ENCODE measurements at regions not wholly inside any gene's neighbourhood (a gene's known extent, or its start where the extent isn't known, plus 50 kb on each side); places are given as distances from the start of the nearest gene placed in this dataset.
A peak's percentile ranks its signal among the peaks of the same experiment; 100 is the strongest.

GRCh38 chr6:9131616-9132015 is 696.3 kb upstream of the SLC35B3 start:
- no peak for DNase-seq

GRCh38 chr6:9131201-9131600 is 695.9 kb upstream of the SLC35B3 start:
- no peak for DNase-seq

- no peak for DNase-seq
These were observed 693.6 kb upstream of the SLC35B3 start for GRCh38 chr6:9128970-9129369.

- peak; percentile 96 for DNase-seq
These were observed 691.7 kb upstream of the SLC35B3 start for GRCh38 chr6:9126878-9127560.

- DNase-seq: peak; percentile 61
These were observed 690.7 kb upstream of the SLC35B3 start for GRCh38 chr6:9126034-9126433.

- DNase-seq: peak; percentile 42
These were observed 686.2 kb upstream of the SLC35B3 start for GRCh38 chr6:9121549-9121948.

GRCh38 chr6:9116026-9116425 is 680.7 kb upstream of the SLC35B3 start:
- peak; percentile 85 for DNase-seq

GRCh38 chr6:9112544-9112943 is 677.2 kb upstream of the SLC35B3 start:
- DNase-seq: no peak

- DNase-seq: no peak
These were observed 668.7 kb upstream of the SLC35B3 start for GRCh38 chr6:9103876-9104521.

GRCh38 chr6:9101920-9102319 is 666.6 kb upstream of the SLC35B3 start:
- DNase-seq: no peak

GRCh38 chr6:9100869-9101580 is 665.7 kb upstream of the SLC35B3 start:
- no peak for DNase-seq

- no peak for DNase-seq
These were observed 660.4 kb upstream of the SLC35B3 start for GRCh38 chr6:9095729-9096128.

- DNase-seq: no peak
These were observed 659.8 kb upstream of the SLC35B3 start for GRCh38 chr6:9095137-9095536.

GRCh38 chr6:9089724-9090123 is 654.4 kb upstream of the SLC35B3 start:
- no peak for DNase-seq

GRCh38 chr6:9087470-9087869 is 652.1 kb upstream of the SLC35B3 start:
- no peak for DNase-seq

GRCh38 chr6:9086331-9086730 is 651.0 kb upstream of the SLC35B3 start:
- peak; percentile 63 for DNase-seq

GRCh38 chr6:9085709-9086070 is 650.3 kb upstream of the SLC35B3 start:
- DNase-seq: no peak

GRCh38 chr6:9085054-9085708 is 649.8 kb upstream of the SLC35B3 start:
- no peak for DNase-seq

GRCh38 chr6:9083108-9083507 is 647.8 kb upstream of the SLC35B3 start:
- no peak for DNase-seq

GRCh38 chr6:9066726-9067125 is 631.4 kb upstream of the SLC35B3 start:
- no peak for DNase-seq

GRCh38 chr6:9064156-9064555 is 628.8 kb upstream of the SLC35B3 start:
- no peak for DNase-seq

- no peak for DNase-seq
These were observed 627.3 kb upstream of the SLC35B3 start for GRCh38 chr6:9062596-9062995.

- DNase-seq: no peak
These were observed 622.6 kb upstream of the SLC35B3 start for GRCh38 chr6:9057937-9058336.

GRCh38 chr6:9056556-9056955 is 621.2 kb upstream of the SLC35B3 start:
- no peak for DNase-seq
